ENCODE measurements at regions not wholly inside any gene's neighbourhood (a gene's known extent, or its start where the extent isn't known, plus 50 kb on each side); places are given as distances from the start of the nearest gene placed in this dataset.
A peak's percentile ranks its signal among the peaks of the same experiment; 100 is the strongest.
"Not testable (repeated sequence)": the region's sequence is repeated elsewhere in the genome, so short reads cannot be mapped to it uniquely, and the experiment has no call there.

- ATAC-seq (peak; percentile 15 to 30), DNase-seq (peak in 2 of 3 donors; percentile 66 to 71)
- Histone ChIP-seq H3K4me3 (ENCODE audit: low read length) (no peak overlapping the region), H3K9me3 (ENCODE audit: control insufficient read depth, low read length) (no peaks in the 10 kb centered on the region), H3K4me1 (ENCODE audit: control insufficient read depth, insufficient read depth, low read length) (no peaks in the 10 kb centered on the region), H3K27me3 (ENCODE audit: control insufficient read depth, insufficient read depth) (no peaks in the 10 kb centered on the region), H3K27ac (ENCODE audit: low read length) (no peak overlapping the region)
- WGBS: 52% methylated on average over 34 of the region's 34 CpGs
- intact Hi-C loops (cut with DNase I): no loop called here
These were observed 79.2 kb upstream of the NCOR2 start for GRCh38 chr12:124646385-124647230.

DNA sequence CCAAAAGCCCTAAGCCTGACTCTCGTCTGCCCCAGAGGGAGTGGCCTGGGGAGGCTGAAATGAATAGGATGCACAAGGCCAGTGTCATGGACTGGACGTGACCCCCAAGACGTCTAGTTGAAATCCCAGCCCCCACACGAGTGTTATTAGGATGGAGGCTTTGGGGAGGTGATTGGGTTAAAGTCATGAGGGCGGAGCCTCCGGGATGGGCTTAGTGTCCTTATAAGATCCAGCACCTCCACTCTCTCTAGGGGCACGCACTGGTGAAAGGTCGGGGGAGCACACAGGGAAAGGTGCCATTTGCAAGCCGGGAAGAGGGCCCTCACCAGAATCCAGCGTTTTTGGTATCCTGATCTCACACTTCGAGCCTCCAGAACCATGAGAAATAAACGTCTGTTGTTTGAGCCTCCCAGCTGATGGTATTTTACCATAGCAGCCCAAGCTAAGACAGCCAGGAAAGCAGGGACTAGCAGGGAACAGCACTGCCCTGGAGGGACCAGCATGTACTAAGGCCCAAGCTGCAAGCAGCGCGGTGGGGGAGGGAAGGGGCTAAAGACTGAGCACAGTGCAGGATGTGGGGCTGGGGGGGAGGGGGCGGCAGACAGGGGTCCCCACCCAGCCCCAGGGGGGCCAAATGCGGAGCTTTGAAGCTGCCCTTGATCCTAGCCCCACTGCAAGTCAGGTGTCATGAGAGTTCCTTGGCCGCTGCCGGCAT is 78.3 kb upstream of the NCOR2 start:
- intact Hi-C loops (cut with DNase I): no loop called here
- ATAC-seq: no peak
- no peaks in the 10 kb centered on the region for H3K27me3 ChIP-seq (ENCODE audit: control insufficient read depth, insufficient read depth)
- no peaks in the 10 kb centered on the region for H3K9me3 ChIP-seq (ENCODE audit: control insufficient read depth, low read length)
- H3K4me3 ChIP-seq (ENCODE audit: low read length): no peak overlapping the region
- H3K27ac ChIP-seq (ENCODE audit: low read length): no peak overlapping the region
- WGBS: 76% methylated on average over 18 of the region's 18 CpGs
- DNase-seq: peak in 1 of 3 donors; percentile 44
- H3K4me1 ChIP-seq (ENCODE audit: control insufficient read depth, insufficient read depth, low read length): no peaks in the 10 kb centered on the region

DNA sequence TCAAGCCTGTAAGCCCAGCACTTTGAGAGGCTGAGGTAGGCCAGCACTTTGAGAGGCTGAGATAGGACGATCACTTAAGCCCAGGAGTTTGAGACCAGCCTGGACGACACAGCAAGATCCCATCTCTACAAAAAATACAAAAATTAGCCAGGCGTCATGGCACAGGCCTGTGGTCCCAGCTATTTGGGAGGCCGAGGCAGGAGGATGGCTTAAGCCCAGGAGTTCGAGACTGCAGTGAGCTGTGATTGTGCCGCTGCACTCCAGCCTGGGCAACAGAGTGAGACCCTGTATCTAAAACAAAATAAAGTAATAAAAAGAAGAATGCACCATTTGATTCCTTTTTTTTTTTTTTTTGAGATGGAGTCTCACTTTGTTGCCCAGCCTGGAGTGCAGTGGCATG is 76.4 kb upstream of the NCOR2 start:
- H3K9me3 ChIP-seq (ENCODE audit: control insufficient read depth, low read length); H3K27me3 ChIP-seq (ENCODE audit: control insufficient read depth, insufficient read depth); H3K4me3 ChIP-seq (ENCODE audit: low read length); intact Hi-C loops (cut with DNase I); H3K27ac ChIP-seq (ENCODE audit: low read length); H3K4me1 ChIP-seq (ENCODE audit: control insufficient read depth, insufficient read depth, low read length); ATAC-seq: not testable (repeated sequence)
- WGBS: 98% methylated on average over 6 of the region's 6 CpGs
- DNase-seq: peak in 1 of 3 donors; percentile 20

GRCh38 chr12:124642105-124642504 is 74.7 kb upstream of the NCOR2 start:
- ATAC-seq: no peak
- intact Hi-C loops (cut with DNase I): no loop called here
- no peaks in the 10 kb centered on the region for H3K27me3 ChIP-seq (ENCODE audit: control insufficient read depth, insufficient read depth)
- peak in 1 of 3 donors; percentile 24 for DNase-seq
- no peak overlapping the region for H3K27ac ChIP-seq (ENCODE audit: low read length)
- no peak overlapping the region for H3K4me3 ChIP-seq (ENCODE audit: low read length)
- H3K4me1 ChIP-seq (ENCODE audit: control insufficient read depth, insufficient read depth, low read length): peaks cover 3% of the 10 kb centered on the region
- no peaks in the 10 kb centered on the region for H3K9me3 ChIP-seq (ENCODE audit: control insufficient read depth, low read length)
- 90% methylated on average over 8 of the region's 8 CpGs for WGBS

- H3K9me3 ChIP-seq (ENCODE audit: control insufficient read depth, low read length): no peaks in the 10 kb centered on the region
- no peak overlapping the region for H3K27ac ChIP-seq (ENCODE audit: low read length)
- intact Hi-C loops (cut with DNase I): no loop called here
- no peaks in the 10 kb centered on the region for H3K27me3 ChIP-seq (ENCODE audit: control insufficient read depth, insufficient read depth)
- WGBS: 87% methylated on average over 6 of the region's 6 CpGs
- H3K4me1 ChIP-seq (ENCODE audit: control insufficient read depth, insufficient read depth, low read length): peaks cover 3% of the 10 kb centered on the region
- peak in 1 of 3 donors; percentile 49 for DNase-seq
- no peak overlapping the region for H3K4me3 ChIP-seq (ENCODE audit: low read length)
- no peak for ATAC-seq
These were observed 74.2 kb upstream of the NCOR2 start for GRCh38 chr12:124641591-124641990.

DNA sequence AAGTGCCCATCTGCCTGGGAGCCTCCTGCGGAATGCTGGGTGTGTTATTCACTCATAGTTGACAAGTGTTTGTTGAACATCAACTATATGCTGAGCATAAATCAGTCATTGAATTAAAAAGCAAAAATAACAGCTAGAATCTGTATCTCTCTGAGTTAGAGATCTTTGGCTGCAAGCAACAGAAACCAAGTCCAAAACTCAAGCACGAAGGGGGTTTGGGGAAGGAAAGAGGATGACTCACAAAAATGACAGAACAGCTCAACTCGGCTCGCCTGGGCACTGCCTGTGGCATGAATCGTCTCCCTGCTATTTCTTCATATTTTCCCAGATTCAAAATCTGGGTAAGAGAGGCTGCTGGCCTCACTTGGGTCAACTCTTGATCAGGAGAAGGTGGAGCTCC is 72.6 kb upstream of the NCOR2 start:
- WGBS: 51% methylated on average over 5 of the region's 5 CpGs
- H3K27me3 ChIP-seq (ENCODE audit: control insufficient read depth, insufficient read depth): no peaks in the 10 kb centered on the region
- H3K4me1 ChIP-seq (ENCODE audit: control insufficient read depth, insufficient read depth, low read length): peaks cover 3% of the 10 kb centered on the region
- H3K9me3 ChIP-seq (ENCODE audit: control insufficient read depth, low read length): no peaks in the 10 kb centered on the region
- DNase-seq (peak in 1 of 3 donors; percentile 14), ATAC-seq (peak in 1 of 2 donors; percentile 21)
- H3K27ac ChIP-seq (ENCODE audit: low read length): no peak overlapping the region
- H3K4me3 ChIP-seq (ENCODE audit: low read length): no peak overlapping the region
- intact Hi-C loops (cut with DNase I): no loop called here

DNA sequence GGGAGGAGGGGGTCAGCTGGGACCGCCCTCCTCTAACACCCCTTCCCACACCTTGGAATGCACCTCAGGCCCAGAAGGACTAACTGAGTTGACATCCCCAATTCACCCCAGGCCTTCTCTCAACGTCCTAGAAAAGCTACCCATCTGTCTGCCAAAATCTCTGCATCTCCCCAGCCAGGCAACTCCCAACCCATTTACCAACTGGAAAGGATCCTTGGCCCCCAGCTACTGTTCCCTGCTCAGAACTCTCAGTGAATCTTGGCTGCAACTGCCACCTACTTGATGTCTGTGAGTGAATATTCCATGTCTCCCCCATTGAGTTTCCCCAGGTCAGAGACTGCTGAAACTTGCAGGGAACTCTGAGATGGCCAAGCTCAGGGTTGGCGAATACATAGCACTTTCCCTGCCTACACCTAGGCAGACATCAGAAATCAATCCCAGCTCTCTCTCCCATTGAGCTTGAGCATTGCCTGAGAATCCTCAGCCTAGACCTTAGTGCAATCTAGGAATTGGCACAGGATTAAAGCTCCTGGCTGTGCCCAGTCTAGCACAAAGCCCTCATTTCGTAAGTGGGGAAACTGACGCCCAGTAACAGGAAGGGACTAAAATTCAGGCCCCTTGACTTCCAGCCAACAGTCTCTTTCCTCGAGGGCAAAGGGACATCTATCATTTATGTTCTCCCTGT is 71.9 kb upstream of the NCOR2 start:
- H3K27me3 ChIP-seq (ENCODE audit: control insufficient read depth, insufficient read depth): no peaks in the 10 kb centered on the region
- intact Hi-C loops (cut with DNase I): no loop called here
- no peak overlapping the region for H3K27ac ChIP-seq (ENCODE audit: low read length)
- H3K4me3 ChIP-seq (ENCODE audit: low read length): no peak overlapping the region
- peak in 1 of 3 donors; percentile 12 for DNase-seq
- ATAC-seq: peak in 1 of 2 donors; percentile 21
- peaks cover 3% of the 10 kb centered on the region for H3K4me1 ChIP-seq (ENCODE audit: control insufficient read depth, insufficient read depth, low read length)
- 50% methylated on average over 6 of the region's 6 CpGs for WGBS
- H3K9me3 ChIP-seq (ENCODE audit: control insufficient read depth, low read length): no peaks in the 10 kb centered on the region

- ATAC-seq: no peak
- H3K9me3 ChIP-seq (ENCODE audit: control insufficient read depth, low read length): no peaks in the 10 kb centered on the region
- peaks cover 3% of the 10 kb centered on the region for H3K4me1 ChIP-seq (ENCODE audit: control insufficient read depth, insufficient read depth, low read length)
- H3K4me3 ChIP-seq (ENCODE audit: low read length): no peak overlapping the region
- peak in 1 of 3 donors; percentile 39 for DNase-seq
- WGBS: 81% methylated on average over 12 of the region's 12 CpGs
- intact Hi-C loops (cut with DNase I): no loop called here
- no peak overlapping the region for H3K27ac ChIP-seq (ENCODE audit: low read length)
- no peaks in the 10 kb centered on the region for H3K27me3 ChIP-seq (ENCODE audit: control insufficient read depth, insufficient read depth)
These were observed 70.2 kb upstream of the NCOR2 start for GRCh38 chr12:124637581-124637981.

DNA sequence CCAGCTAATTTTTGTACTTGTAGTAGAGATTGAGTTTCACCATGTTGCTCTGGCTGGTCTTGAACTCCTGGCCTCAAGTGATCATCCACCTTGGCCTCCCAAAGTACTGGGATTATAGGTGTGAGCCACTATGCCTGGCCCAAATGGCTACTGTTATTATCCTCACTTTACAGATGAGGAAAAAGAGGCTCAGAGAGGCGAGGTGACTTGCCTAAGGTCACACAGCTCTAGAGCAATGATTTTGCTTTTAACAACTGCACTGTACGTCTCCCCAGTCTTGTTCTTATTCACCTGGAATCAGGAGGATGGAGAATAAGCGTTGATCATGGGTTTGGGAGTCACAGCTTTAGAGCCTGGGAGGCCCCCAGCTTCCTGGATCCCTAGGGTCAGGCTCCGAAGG is 69.8 kb upstream of the NCOR2 start:
- Histone ChIP-seq H3K27ac (ENCODE audit: low read length) (no peak overlapping the region), H3K9me3 (ENCODE audit: control insufficient read depth, low read length) (no peaks in the 10 kb centered on the region), H3K27me3 (ENCODE audit: control insufficient read depth, insufficient read depth) (no peaks in the 10 kb centered on the region), H3K4me1 (ENCODE audit: control insufficient read depth, insufficient read depth, low read length) (peaks cover 3% of the 10 kb centered on the region), H3K4me3 (ENCODE audit: low read length) (no peak overlapping the region)
- intact Hi-C loops (cut with DNase I): no loop called here
- DNase-seq (no peak), ATAC-seq (no peak)
- WGBS: 79% methylated on average over 4 of the region's 4 CpGs

- ATAC-seq: no peak
- 46% methylated on average over 10 of the region's 10 CpGs for WGBS
- DNase-seq: peak in 2 of 3 donors; percentile 66 to 70
- Histone ChIP-seq H3K9me3 (ENCODE audit: control insufficient read depth, low read length) (no peaks in the 10 kb centered on the region), H3K4me1 (ENCODE audit: control insufficient read depth, insufficient read depth, low read length) (peaks cover 3% of the 10 kb centered on the region), H3K4me3 (ENCODE audit: low read length) (no peak overlapping the region), H3K27ac (ENCODE audit: low read length) (no peak overlapping the region), H3K27me3 (ENCODE audit: control insufficient read depth, insufficient read depth) (no peaks in the 10 kb centered on the region)
- intact Hi-C loops (cut with DNase I): no loop called here
These were observed 68.9 kb upstream of the NCOR2 start for GRCh38 chr12:124636138-124636978.

All from right cardiac atrium (tissue), 5 donors.